Esophagus muscularis mucosa (tissue), 4 donors: ENCODE measurements at regions not wholly inside any gene's neighbourhood (a gene's known extent, or its start where the extent isn't known, plus 50 kb on each side); places are given as distances from the start of the nearest gene placed in this dataset.

ENCODE experiments used
- CTCF ChIP-seq, 3 experiments: fragments of 200-600 bp in 2 of 3; fragments of 450-650 bp in 1 of 3; sonication (generic) in 2 of 3; IDR thresholded peaks; one replicate each; pipeline ENCODE4 v1.5.1; 2017 to 2019; ENCODE audit warnings: antibody characterized with exemption in 3 of 3, mild to moderate bottlenecking in 2 of 3, moderate library complexity in 1 of 3
- EP300 ChIP-seq: sonication (generic); formaldehyde crosslinking; IDR thresholded peaks from one replicate; pipeline ENCODE4 v1.6.1; 2017; ENCODE audit warnings: antibody characterized with exemption
- POLR2A ChIP-seq: fragments of 450-650 bp; IDR thresholded peaks from one replicate; pipeline ENCODE4 v1.6.1; 2017; ENCODE audit warnings: antibody characterized with exemption, moderate library complexity, mild to moderate bottlenecking, low read depth

- TF ChIP-seq EP300: no peak
- no peak for TF ChIP-seq CTCF (IDR thresholded peaks at IDR 0.05)
- no peak for TF ChIP-seq POLR2A
These were observed 130.6 kb upstream of the PITX2 start for GRCh38 chr4:110753466-110753865.
